Dermis microvascular lymphatic vessel endothelial cell (primary cell): ENCODE measurements at regions not wholly inside any gene's neighbourhood (a gene's known extent, or its start where the extent isn't known, plus 50 kb on each side); places are given as distances from the start of the nearest gene placed in this dataset.
A peak's percentile ranks its signal among the peaks of the same experiment; 100 is the strongest.

Source experiments
- DNase-seq, 2 donors: peaks; one replicate each; pipeline versions ENCODE4 v3.0.0 to v3.0.0-alpha.2; 2010; ENCODE audit warnings: low read depth in 2 of 2

DNA sequence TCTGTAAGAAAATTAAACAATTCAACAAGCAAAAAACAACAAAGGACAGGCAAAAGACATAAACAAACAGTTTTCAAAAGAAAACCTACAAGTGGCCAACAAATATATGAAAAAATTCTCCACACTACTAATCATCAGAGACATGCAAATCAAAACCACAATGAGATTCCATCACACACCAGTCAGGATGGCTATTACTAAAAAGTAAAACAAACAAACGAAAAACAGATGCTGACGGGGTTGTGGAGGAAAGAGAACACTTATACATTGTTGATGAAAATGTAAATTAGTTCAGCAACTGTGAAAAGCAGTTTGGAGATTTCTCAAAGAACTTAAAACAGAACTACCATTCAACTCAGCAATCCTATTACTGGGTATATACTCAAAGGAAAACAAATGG, 537.6 kb downstream of the HDGFL1 start:
- no peak for DNase-seq

DNA sequence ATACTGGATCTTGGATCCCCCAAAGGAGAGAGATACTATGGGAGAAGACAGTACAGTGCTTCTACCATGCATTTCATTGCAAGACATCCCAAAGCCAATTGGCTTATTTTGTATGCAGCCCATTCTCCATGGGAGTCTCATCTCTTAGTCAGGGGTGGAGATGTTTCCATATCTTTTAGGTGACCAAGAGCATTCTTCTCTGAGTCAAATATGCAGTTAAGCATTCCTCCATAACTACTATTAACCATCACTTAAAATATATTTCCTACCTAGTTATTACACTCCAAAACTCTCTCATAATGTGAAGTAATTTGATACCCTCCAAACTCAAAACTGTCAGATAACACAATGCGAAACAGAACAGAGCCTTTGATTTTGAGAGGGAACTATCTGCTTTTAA, 542.6 kb downstream of the HDGFL1 start:
- DNase-seq = no peak

DNA sequence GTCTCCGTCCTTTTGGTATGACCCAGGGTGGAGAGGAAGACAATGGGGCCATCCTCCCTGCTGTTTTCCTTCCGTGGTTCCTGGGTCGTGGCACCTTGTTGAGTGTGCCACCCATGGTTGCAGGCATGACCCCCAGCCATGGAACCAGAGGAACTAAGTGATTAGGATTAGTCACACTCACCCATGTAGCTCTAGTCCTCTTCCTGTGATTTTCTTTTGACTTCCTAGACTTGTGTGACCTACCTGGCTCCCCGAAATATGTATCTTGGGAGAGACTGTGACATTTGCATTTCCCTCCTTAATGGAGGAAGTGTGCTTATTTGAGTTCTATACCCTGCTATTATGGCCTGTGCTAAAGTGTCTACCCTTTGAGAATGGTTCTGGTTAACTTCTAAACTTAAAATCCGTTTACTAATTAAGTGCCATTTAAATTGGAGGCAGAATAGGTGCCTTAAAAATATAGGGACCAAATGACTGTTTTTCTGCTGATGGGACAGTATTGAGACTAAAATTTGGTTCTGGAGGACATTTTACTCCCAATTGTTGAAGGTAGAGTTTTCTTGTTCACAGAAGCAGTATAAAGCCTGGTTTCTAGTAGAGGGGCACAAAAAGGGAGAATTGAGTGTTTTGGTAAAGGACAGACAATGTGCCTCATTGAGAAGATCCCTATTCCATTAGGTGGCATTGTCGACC, 545.6 kb downstream of the HDGFL1 start:
- DNase-seq = no peak

DNA sequence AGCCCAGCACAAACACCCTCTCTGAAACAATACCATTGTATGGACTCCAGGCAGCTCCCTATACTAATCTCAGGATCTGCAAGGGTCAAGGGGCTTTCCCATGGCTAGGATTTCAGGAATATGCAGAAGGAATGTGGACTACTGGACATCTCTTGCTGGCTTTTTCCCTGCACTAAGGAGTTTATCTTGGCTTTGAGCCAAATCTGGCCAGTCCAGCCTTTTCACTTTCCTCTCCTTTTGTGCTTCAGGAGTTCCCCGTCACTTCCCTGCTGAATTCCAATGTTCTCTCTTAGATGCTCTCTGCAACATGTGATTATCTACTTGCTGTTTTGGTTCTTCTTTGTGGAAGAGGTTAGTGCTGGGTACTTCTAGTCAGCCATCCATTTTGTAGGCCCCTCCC, 568.2 kb downstream of the HDGFL1 start:
- peak in 1 of 2 donors; percentile 62 for DNase-seq

DNA sequence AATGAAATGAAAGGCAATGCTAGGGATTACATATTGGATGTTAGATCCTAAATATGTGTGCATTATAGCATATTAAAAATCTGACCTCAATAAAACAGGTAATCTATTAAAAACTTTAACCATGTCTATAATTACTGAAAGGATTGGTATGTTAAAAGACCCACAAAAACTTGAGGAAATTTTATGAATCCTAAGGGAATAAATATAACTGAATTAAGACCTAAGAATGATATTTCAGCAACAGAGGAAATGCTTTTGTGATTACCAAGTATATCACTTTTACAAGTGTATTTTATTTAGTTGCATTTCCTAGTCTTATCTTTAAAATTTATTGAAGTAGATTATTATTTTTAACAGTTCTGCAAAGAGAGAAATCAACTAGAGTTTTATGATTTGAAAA, 571.5 kb downstream of the HDGFL1 start:
- no peak for DNase-seq

DNA sequence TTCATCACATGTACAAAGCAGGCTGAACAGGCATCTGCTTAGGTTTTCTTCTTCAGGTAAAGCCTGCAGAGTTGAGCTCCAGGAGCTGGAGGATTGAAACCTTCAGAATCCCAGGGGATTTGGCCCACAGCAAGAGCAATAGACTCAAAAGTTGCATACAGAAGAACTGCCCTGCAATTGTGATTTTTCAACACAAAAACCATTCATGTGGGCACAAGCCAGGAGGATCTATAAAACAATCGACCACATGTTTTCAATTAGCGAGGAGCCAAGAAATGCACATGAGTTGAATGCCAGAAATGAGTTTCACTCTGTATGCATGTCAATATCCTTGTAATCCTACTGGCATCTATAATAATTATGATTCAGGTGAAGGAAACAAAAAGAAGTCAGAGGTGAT, 576.4 kb downstream of the HDGFL1 start:
- no peak for DNase-seq

DNA sequence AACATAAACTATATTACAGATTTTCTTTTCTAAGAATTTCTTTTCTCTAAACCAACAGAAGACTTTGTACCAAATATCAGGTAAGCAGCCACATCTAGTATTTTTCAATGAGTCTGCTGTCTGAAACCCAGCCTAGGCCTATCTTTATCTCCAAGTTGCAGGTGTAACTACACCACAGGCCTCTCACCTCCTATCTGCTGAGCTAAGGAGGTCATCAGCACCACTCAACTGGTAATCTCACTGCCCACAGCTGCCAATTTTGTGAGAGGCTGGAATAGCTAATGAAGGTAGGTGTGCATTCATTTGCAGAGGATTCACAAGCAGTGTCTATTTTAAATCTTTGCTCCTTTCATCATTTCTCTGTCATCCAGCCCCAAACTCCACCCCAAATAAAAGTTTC, 584.8 kb downstream of the HDGFL1 start:
- no peak for DNase-seq

DNA sequence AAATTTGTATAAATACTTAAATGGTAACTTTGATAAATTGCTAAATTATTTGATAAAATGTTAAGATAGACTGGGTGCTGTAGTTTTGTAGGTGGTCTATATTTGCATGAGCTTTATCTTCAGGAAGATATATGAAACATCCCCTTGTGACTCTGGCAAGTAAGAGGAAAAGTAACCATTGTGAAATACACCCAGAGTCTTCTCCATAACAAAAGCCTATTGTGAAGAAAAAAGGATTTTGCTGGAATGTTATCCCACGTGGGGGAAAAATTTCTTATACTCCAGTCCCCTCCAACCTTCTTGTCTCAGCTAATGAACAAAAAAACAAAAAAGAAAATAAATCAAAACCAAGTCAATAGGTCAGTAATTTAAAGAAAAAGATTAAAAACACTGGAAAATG, 600.7 kb downstream of the HDGFL1 start:
- DNase-seq = no peak

DNA sequence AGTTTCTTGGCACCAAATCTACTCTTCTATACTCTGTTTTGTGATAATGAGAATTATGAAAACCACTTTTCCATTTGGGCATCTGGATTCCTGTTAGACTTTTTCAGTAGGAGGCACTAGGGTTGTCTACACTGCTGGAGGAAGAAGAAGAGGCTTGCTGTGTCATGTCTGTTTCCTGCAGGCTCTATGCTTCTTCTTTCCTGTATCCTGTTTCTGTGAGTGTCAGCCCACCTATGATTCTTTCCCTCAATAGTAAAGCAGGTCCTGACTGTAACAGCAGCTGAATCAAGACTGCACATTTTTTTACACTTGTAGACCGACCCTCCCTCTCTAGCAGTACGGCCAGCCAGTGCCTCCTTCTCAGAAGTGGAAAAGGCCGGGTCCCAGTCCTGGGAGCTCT, 603.9 kb downstream of the HDGFL1 start:
- DNase-seq = peak; percentile 49 to 53

DNA sequence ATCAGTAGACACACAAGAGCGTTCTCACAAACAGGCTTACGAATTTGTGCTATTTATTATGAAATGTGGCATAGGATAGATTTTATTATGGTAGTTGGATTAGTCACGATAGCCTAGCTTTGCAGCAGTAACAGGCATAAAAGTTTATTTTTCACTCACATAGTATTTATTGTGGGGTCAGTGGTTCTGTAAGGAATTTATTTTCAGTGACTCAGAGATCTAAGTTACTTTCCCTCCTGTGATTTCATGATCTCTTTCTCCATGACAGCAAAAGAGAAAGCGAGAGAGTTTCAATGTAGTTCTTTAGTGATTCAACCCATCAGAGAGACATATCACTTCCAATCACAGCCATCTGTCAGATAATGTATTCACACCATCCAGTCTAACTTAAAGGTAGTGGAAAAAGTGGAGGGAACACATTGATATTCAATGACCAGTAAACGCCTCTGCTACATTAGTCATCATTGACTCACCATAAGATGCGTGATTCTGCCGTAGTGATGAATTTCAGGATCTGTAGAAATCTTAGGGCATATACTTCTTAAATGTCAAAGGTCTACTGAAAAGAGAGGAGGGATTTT, 605.5 kb downstream of the HDGFL1 start:
- peak in 1 of 2 donors; percentile 37 for DNase-seq

DNA sequence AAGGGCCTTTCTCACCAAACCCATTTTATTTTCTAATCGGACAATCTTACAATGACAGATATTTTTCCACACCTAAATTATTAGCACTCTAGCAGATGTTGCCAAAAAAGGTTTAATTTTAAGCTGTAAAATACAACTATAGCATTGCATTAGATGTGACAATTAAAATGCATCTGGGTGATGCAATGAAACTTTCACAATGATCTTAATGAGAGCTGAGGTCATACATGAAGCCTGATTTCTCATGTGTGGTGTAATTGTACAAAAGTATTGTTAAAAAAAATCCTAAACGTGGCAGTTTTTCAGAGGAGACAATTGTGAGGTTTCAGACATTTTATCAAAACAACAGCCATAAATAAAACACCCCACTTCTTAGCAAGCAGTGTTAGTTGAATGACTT, 606.0 kb downstream of the HDGFL1 start:
- DNase-seq = no peak

DNA sequence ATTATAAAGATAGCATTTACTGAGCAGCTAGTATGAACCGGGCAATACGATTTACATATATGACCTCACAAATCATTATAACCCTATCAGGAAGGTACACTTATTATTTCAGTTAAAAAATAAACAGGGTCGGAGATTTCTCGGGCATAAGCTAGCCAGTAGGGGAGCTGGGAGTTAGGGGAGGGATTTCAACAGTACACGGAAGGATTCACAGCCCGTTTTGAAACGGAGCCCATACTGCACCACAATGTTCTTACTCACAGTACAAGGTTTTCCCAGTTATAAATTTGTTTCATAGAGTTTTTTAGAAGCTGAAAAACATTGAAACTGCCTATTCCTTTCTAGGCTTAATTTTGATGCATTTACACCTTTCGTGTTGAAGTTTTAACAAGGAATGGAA, 607.1 kb downstream of the HDGFL1 start:
- peak; percentile 31 to 58 for DNase-seq

DNA sequence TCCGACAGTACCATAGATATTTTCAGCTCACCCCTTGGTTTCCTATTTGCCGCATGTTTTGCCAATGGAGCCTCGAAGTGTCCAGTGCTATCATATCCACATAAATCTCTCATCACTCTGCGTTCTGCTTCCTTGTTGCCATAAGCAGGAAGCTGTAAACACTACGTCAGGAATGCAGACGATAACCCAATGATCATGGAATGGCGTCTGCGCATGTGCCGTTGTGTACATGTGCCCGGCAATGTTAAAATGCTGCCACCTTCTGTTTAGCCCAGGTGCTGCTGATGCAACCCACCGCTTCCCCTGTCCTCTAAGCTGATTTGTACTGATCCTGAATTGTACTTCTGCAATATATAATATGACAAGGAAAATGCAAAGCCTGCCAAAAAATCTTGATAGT, 607.5 kb downstream of the HDGFL1 start:
- peak; percentile 87 to 96 for DNase-seq

DNA sequence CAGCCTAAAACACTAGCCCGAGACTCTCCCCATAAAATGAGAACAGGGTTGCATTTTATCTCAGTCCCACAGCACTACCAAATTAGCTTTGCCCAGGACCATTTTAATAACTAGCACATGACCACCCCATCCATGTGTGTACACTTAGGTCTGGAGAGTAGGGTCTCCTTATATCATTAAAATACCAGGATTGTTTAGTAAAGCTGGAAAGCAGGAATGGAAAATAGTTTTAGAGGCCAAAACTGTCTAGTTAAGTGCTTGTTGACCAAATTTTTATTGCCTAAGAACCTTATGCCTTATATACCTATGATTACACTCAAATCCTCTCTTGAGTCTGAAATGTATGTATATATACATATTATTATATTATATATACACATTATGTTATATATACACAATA, 608.4 kb downstream of the HDGFL1 start:
- no peak for DNase-seq

DNA sequence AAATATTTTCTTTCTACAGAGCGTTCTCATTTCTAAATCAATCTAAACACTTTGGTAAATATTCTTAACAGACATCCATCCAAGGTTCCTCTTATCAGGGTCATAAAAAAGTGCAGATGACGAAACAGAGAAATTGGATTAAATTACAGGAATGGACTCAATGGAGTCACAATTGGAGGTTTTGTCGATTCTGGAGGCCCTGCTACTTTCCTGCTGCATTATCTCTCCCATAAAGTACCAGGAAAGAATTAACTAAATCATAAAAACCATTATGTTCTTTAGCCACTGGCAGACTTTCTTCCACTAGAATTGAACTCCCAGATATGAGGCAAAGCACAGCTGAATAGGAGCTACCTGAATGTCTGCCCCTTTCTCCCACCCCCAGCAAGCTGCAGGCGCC, 610.6 kb downstream of the HDGFL1 start:
- DNase-seq = no peak

DNA sequence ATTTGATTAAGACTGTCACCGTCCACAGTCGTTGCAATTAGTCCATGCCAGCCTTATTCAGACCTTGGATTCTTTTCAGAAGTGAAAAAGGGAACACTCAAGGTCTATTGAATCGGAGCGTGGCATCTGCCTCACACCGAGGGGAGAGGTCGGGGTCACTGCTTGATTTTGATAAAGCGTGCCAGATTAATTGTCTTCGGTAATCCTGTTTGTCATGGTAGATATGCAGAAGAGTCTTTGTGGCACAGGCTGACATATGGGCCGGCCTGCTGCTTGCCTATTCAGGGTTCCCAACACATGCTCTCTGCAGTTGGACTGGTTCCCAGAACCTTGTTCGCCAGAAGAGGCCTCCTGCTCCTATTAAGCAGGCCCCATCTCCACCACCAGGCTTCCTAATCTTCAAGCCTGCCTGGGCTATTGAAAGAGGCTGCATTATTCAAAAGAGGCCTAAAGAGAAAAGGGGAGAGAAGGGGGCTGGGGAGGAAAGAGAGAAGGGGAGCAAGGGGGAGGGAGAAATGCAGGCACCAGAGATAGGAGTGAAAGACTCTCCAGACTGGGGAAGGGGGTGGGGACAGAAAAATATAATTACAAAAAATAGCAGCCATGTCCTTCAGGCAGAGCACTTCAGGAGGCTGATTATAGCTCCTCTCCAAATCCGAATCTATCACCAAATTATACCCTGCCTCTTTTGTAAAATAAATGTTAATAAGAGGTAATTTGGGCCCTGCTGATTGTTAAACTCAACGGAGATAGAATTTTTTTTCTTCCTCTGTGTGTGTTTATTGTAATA, 611.3 kb downstream of the HDGFL1 start:
- peak; percentile 29 to 45 for DNase-seq

DNA sequence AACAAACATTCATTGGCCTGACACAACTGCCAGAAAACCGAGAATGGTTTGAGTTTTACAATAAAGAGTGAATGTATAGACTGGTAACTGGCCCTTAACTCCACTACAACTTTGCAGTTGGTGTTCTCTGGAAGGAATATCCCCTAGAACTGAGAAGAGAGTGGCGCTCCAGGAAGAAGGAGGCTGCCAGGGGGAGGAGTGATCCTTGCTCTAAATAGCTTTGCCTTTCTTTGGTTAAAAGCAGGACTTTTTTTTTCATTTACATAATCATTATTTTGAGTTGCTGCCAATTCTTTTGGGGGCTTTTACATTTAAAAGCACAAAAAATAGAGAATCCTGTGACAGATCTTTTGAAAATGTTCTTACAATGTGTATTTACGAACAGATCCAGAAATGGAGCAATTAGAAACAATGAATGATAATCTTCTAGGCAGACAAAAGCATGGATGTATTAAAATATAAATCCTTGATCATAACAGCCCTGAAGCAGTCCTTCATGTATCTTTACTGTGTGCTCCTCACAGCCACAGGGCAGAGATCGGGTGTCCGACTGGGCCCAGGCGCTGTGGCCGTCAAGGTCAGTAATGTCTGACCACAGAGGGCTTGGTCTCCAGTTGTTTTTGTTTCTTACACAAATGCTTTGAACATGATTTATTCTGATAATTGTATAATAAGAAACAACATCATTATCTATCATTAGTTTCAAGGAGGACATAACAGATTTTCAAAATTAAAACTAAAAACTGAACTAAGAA, 612.2 kb downstream of the HDGFL1 start:
- no peak for DNase-seq

DNA sequence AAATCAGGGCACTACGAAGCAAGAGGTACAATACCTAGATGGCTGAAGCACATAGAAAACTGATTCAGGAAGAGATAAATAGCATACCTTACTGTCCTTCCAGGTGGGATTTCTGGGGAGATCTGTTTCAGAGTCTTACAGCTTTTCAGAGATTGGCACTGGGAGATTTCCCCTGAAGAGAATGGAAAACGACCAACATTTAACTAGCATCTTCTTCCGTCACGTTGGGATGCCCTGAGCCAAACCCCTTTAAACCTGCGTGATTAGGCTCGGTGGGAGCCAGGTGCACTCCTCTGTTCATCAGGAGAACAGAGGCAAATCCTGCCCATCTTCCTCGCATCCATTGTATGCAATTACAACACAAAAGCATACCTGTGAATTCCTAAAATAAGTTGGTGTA, 614.5 kb downstream of the HDGFL1 start:
- no peak for DNase-seq

DNA sequence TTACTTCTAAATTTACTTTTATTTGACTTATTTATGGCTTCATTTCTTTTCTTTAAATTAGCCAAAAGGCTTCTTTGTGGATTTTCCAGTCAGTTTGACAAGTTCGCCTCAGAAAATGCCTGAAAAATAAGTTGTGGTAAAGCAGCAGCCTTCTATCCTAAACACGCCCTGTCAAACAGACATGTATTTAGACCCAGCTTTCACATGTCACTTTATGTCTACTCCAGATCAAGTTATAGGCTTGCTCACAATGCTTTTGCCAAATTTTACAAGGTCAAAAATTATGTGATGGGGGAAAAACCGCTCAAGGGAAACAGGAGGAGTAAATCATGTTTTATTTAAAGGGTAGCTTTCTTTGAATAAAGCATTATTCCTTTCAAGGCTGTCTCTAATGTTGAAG, 615.0 kb downstream of the HDGFL1 start:
- no peak for DNase-seq

DNA sequence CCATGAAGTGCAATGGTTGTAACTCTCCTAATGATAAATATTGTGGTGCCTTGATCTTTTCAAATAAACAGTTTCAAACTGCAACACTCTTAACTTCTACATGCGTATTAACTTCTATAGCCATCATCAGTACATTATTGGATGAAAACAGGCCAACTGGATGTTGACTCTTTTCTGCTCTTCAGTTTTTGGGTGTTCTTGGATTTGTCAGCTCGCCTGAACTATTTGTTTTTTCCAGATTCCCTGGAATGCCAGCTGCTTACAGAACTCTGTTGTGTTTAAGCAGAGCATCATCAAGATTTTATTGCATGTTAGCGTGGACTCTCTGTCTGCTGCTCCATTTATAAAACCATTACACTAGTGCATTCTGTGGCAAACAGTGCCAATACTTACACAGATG, 626.1 kb downstream of the HDGFL1 start:
- no peak for DNase-seq

DNA sequence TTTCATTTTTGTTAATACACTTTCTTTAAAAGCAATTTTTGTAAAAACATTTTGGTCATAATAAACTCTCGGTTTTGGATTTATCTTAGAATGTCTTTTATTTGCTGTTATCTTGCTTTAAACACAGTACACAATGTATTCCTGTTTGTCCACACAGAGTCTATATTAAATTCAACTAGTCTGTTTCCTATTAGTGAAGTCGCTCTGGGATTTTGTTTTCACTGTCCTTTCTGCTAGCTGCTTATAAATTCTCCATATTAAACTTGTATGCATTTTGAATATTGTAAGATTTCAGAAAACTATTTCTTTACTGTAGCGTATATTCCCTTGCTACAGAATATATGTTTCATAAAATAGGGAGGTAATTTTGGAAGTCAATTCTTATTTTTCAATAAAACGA, 630.2 kb downstream of the HDGFL1 start:
- no peak for DNase-seq

DNA sequence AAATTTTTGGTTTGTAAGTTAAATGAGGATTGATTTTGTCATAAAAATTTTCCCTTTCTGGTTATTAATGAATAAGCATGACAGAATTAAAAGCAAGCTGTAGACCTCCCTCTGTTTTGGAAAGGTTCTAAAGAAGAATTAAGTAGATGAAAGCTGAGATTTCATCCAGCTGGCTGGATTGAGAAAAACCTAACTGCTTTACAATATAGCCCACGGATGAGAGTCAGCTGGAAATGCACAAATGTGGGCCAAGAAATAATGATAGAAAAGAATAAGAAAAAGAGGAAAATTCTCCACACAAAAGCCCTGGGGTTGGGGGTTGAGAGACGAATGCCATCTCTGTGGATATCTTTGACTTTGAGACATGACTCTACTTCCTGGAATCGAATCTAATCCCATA, 631.6 kb downstream of the HDGFL1 start:
- DNase-seq = no peak
